Parathyroid adenoma (tissue), 2 donors: ENCODE measurements at regions not wholly inside any gene's neighbourhood (a gene's known extent, or its start where the extent isn't known, plus 50 kb on each side); places are given as distances from the start of the nearest gene placed in this dataset.

ENCODE experiments used
- H2AFZ ChIP-seq: fragments of 300-600 bp; sonication (generic); one replicate; pipeline ENCODE4 v1.7.0; 2017; ENCODE audit warnings: antibody characterized with exemption, mild to moderate bottlenecking
- H3K27ac ChIP-seq: fragments of 300-600 bp; sonication (generic); one replicate; pipeline ENCODE4 v1.7.0; 2017
- H3K27me3 ChIP-seq: fragments of 300-600 bp; sonication (generic); one replicate; pipeline ENCODE4 v1.7.0; 2017; ENCODE audit warnings: low read length; ENCODE audit not compliant: control insufficient read depth, insufficient read depth
- H3K36me3 ChIP-seq: fragments of 300-600 bp; sonication (generic); one replicate; pipeline ENCODE4 v1.7.0; 2017; ENCODE audit warnings: low read length; ENCODE audit not compliant: control insufficient read depth, insufficient read depth
- H3K4me1 ChIP-seq: fragments of 300-600 bp; sonication (generic); one replicate; pipeline ENCODE4 v1.7.0; 2017; ENCODE audit warnings: control low read depth
- H3K4me2 ChIP-seq: fragments of 300-600 bp; sonication (generic); one replicate; pipeline ENCODE4 v1.7.0; 2017; ENCODE audit warnings: low read length
- H3K4me3 ChIP-seq: fragments of 300-600 bp; sonication (generic); one replicate; pipeline ENCODE4 v1.7.0; 2017; ENCODE audit warnings: low read depth, low read length
- H3K79me2 ChIP-seq: fragments of 300-600 bp; sonication (generic); one replicate; pipeline ENCODE4 v1.7.0; 2017; ENCODE audit warnings: control low read depth
- H3K9ac ChIP-seq: fragments of 300-600 bp; sonication (generic); one replicate; pipeline ENCODE4 v1.7.0; 2017; ENCODE audit warnings: mild to moderate bottlenecking
- H3K9me3 ChIP-seq: fragments of 300-600 bp; sonication (generic); one replicate; pipeline ENCODE4 v1.7.0; 2017; ENCODE audit warnings: low read length; ENCODE audit not compliant: control insufficient read depth
- CTCF ChIP-seq: fragments of 300-600 bp; sonication (generic); IDR thresholded peaks from one replicate; pipeline ENCODE4 v1.7.0; 2017; ENCODE audit warnings: antibody characterized with exemption, mild to moderate bottlenecking
- donor health status: primary hyperparathyroidism.

- Histone ChIP-seq H3K4me2 (no peak overlapping the region), H3K4me3 (no peak overlapping the region), H3K36me3 (no peaks in the 10 kb centered on the region), H3K79me2 (no peaks in the 10 kb centered on the region), H3K27me3 (no peaks in the 10 kb centered on the region), H3K9ac (no peak overlapping the region), H3K9me3 (no peaks in the 10 kb centered on the region), H2AFZ (no peak overlapping the region), H3K27ac (no peak overlapping the region), H3K4me1 (no peaks in the 10 kb centered on the region)
- no peak for TF ChIP-seq CTCF
These were observed 525.7 kb downstream of the TLE4 start for GRCh38 chr9:80097476-80097875.

- H2AFZ ChIP-seq = no peak overlapping the region
- H3K27me3 ChIP-seq = no peaks in the 10 kb centered on the region
- no peaks in the 10 kb centered on the region for H3K4me1 ChIP-seq
- H3K27ac ChIP-seq = no peak overlapping the region
- H3K36me3 ChIP-seq = no peaks in the 10 kb centered on the region
- H3K4me2 ChIP-seq = no peak overlapping the region
- no peaks in the 10 kb centered on the region for H3K9me3 ChIP-seq
- no peak overlapping the region for H3K4me3 ChIP-seq
- TF ChIP-seq CTCF = no peak
- H3K79me2 ChIP-seq = no peaks in the 10 kb centered on the region
- H3K9ac ChIP-seq = no peak overlapping the region
These were observed 522.5 kb downstream of the TLE4 start for GRCh38 chr9:80094176-80094771.

- no peak overlapping the region for H3K4me2 ChIP-seq
- TF ChIP-seq CTCF = no peak
- no peaks in the 10 kb centered on the region for H3K79me2 ChIP-seq
- H3K36me3 ChIP-seq = no peaks in the 10 kb centered on the region
- H3K27me3 ChIP-seq = no peaks in the 10 kb centered on the region
- H3K9me3 ChIP-seq = no peaks in the 10 kb centered on the region
- H3K4me3 ChIP-seq = no peak overlapping the region
- no peak overlapping the region for H3K27ac ChIP-seq
- no peak overlapping the region for H2AFZ ChIP-seq
- H3K9ac ChIP-seq = no peak overlapping the region
- H3K4me1 ChIP-seq = no peaks in the 10 kb centered on the region
These were observed 521.9 kb downstream of the TLE4 start for GRCh38 chr9:80093695-80094094.

- no peak overlapping the region for H2AFZ ChIP-seq
- TF ChIP-seq CTCF = no peak
These were observed 519.8 kb downstream of the TLE4 start for GRCh38 chr9:80091526-80091925.

GRCh38 chr9:80090317-80090716, 518.6 kb downstream of the TLE4 start:
- Histone ChIP-seq H2AFZ (no peak overlapping the region), H3K9me3 (no peaks in the 10 kb centered on the region), H3K27ac (no peak overlapping the region), H3K27me3 (no peaks in the 10 kb centered on the region), H3K4me3 (no peak overlapping the region), H3K4me1 (no peaks in the 10 kb centered on the region), H3K4me2 (no peak overlapping the region), H3K79me2 (no peaks in the 10 kb centered on the region), H3K36me3 (no peaks in the 10 kb centered on the region), H3K9ac (no peak overlapping the region)
- TF ChIP-seq CTCF = no peak

More at GRCh38 chr9:80091526-80091925, 519.8 kb downstream of the TLE4 start:
- Histone ChIP-seq H3K4me2 (no peak overlapping the region), H3K9me3 (no peaks in the 10 kb centered on the region), H3K4me1 (no peaks in the 10 kb centered on the region), H3K27ac (no peak overlapping the region), H3K79me2 (no peaks in the 10 kb centered on the region), H3K27me3 (no peaks in the 10 kb centered on the region), H3K4me3 (no peak overlapping the region), H3K36me3 (no peaks in the 10 kb centered on the region), H3K9ac (no peak overlapping the region)
